NB4 (cell line): ENCODE measurements at regions not wholly inside any gene's neighbourhood (a gene's known extent, or its start where the extent isn't known, plus 50 kb on each side); places are given as distances from the start of the nearest gene placed in this dataset.

ENCODE experiments used
- MYC ChIP-seq: IDR thresholded peaks from 2 replicates; pipeline ENCODE4 v1.6.1; 2011; ENCODE audit warnings: low read depth, low read length
- POLR2A ChIP-seq: IDR thresholded peaks from 2 replicates; pipeline ENCODE4 v1.6.1; 2011; ENCODE audit warnings: mild to moderate bottlenecking; ENCODE audit not compliant: insufficient read length; ENCODE audit errors: extremely low read depth
- TF ChIP-seq, protein P1 (sequence below): IDR thresholded peaks from one replicate; pipeline ENCODE4 v1.5.1; 2012; ENCODE audit warnings: low read depth, low read length
- TF ChIP-seq, protein P2 (sequence below): IDR thresholded peaks from 2 replicates; pipeline ENCODE4 v1.6.1; 2011; ENCODE audit warnings: low read depth, low read length

DNA sequence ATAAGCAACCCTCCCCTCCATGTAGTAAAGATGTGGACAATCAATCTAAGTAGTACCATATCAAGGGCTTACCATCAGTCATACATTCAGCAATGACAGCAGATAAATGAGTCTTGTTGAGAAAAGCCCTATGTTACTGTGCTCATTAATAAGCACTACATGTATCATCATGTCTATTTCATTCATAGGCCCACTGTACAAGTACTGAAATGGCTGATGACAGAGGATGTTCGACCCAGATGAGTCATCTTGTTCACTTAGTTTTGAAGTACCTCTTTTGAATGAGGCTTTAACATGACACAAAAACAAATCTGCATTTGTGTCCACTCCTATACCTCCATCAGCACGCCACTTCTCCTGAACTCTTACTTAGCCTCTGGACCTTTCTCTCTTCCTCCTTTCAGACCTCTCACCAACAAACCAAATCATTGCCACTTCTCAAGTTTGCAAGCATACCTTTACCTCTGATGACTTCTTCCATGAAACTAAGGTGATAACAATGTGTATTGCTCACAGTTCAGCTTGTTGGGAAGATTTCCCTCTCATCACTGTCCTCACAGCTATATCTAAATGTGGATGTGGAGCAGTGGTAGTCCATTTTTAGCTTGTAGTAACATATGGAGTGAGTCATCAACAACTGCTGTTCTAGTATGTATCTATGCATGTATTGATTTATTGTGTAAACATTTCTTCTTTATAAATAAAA is 921.0 kb upstream of the SLC39A10 start:
- TF ChIP-seq, protein P1, sequence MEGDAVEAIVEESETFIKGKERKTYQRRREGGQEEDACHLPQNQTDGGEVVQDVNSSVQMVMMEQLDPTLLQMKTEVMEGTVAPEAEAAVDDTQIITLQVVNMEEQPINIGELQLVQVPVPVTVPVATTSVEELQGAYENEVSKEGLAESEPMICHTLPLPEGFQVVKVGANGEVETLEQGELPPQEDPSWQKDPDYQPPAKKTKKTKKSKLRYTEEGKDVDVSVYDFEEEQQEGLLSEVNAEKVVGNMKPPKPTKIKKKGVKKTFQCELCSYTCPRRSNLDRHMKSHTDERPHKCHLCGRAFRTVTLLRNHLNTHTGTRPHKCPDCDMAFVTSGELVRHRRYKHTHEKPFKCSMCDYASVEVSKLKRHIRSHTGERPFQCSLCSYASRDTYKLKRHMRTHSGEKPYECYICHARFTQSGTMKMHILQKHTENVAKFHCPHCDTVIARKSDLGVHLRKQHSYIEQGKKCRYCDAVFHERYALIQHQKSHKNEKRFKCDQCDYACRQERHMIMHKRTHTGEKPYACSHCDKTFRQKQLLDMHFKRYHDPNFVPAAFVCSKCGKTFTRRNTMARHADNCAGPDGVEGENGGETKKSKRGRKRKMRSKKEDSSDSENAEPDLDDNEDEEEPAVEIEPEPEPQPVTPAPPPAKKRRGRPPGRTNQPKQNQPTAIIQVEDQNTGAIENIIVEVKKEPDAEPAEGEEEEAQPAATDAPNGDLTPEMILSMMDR = no peak
- TF ChIP-seq POLR2A (no peak), MYC (no peak)
- TF ChIP-seq, protein P2, sequence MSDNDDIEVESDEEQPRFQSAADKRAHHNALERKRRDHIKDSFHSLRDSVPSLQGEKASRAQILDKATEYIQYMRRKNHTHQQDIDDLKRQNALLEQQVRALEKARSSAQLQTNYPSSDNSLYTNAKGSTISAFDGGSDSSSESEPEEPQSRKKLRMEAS = no peak
